NCI-H1694 (cell line): ENCODE measurements at regions not wholly inside any gene's neighbourhood (a gene's known extent, or its start where the extent isn't known, plus 50 kb on each side); places are given as distances from the start of the nearest gene placed in this dataset.
"Not testable (repeated sequence)": the region's sequence is repeated elsewhere in the genome, so short reads cannot be mapped to it uniquely, and the experiment has no call there.

Source experiments
- DNase-seq: peaks from one replicate; lab custom pipeline; 2025; lab: John Stamatoyannopoulos, UW

- DNase-seq, result no peak
These were observed 50.4 kb downstream of the KATNIP start for GRCh38 chr16:27600381-27600780.

DNA sequence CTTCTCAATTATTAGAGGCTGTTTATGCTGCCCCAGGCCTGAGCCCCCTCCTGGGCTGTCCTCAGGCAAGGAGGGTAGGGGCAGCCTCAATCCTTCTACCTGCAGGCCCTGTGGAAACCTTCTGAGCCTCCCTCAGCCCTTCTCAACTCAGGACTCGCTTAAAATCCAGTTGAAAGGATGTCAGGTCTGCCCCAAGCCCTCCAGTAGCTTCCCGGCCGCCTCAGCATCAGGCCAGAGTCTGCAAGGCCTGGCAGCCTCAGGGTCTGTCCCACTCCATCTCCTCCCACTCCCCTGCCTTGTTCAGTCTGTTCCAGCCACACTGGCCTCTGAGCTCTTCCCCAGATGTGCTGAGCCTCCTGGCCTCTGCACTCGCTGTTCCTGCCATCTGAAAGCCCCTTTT, 52.2 kb downstream of the KATNIP start:
- no peak for DNase-seq

DNA sequence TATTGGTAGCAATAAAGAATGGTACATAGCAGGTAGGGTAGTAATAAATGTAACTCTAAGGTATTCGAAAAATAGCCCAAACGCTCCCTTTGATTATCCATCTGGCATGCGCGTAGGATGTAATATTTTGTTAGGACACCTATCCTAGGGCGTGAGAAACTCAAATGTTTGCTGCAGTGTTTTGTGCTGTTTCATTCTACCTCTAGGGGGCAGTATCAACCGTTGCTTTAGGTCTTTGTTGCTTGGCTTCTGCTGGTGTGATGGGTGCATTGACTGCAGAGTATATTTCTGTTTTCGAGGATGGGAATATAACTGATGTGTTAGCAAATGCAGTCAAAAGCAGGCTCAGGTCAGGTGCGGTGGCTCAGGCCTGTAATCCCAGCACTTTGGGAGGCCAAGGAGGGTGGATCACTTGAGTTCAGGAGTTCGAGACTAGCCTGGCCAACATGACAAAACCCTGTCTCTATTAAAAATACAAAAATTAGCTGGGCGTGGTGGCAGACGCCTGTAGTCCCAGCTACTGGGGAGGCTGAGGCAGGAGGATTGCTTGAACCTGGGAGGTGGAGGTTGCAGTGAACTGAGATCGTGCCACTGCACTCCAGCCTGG, 55.7 kb downstream of the KATNIP start:
- peak; percentile 75 for DNase-seq

DNA sequence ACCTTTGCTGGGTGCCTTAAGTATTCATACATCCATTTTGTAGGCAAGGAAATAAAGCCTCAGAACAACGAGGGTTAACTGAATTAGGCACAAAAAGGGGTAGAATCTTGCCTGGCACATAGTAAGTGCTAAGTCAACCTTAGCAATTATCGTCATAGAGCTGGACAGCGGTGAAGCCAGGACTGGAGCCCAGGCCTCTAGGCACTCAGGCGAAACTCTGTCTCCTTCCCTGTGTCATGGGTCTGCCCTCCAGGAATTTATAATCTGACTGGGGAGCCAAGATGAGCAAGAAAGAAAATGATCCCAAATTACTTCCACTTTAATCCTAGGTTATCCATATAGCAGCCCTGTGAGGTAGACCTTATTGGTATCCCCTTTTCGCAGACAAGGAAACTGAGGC, 61.4 kb downstream of the KATNIP start:
- DNase-seq, result no peak

- DNase-seq, result no peak
These were observed 63.4 kb downstream of the KATNIP start for GRCh38 chr16:27613238-27613791.

- no peak for DNase-seq
These were observed 67.7 kb downstream of the KATNIP start for GRCh38 chr16:27617665-27618064.

GRCh38 chr16:27618165-27618564, 68.2 kb downstream of the KATNIP start:
- no peak for DNase-seq

DNA sequence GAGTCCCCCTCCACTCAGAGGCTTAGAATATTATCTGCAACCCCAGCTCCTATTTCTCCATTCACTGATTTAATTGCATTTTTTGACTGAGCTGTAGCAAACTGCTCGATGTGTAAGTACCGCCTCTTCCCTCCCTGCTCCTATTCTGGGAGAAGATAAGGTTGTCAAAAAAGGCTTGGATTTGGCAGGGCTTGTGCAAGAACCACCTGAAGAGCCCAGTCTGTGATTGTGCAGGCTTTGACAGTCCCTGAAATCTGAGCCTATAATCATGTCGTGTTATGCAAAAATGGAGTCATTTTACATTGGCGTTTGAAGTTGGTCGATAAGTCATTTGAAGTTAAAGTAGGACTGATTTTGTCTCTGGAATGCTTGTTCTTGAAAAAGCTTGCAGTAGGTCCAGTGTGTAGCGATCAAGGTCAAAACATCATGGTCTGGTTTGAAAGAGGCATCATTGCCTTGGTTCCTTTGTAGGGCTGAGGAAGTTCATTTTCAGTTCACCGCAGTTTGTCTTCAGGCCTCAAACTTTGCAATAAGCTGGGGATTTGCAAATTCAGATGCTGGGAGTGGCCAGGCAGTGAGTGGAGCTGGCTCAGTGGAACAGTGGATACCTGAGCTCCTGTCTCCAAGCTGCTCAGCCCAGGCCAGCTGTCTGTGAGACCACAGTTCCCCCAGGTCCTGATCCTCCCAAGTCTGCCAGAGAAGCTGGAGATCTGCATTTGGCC, 68.8 kb downstream of the KATNIP start:
- no peak for DNase-seq

DNA sequence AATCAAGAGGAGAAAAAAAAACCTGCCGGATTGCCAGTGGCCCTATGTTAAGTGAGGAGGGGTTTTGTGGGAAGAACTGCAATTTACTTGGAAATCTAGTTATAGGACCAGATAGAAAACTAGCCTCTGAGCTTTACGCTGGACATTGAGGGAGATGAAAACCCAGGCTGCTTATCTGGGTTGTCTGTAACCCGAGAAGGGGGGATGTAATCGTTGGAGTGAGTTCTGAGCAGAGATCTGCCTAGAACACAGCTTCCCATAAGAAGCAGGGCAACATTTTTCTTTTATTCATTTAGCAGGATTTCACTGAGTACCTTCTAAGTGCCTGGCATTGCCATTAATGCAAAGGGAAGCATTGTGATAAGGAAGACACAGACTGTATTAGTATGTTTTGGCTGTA, 70.6 kb downstream of the KATNIP start:
- DNase-seq, result no peak

GRCh38 chr16:27624154-27625049, 74.5 kb downstream of the KATNIP start:
- DNase-seq, result no peak

- DNase-seq, result no peak
These were observed 75.2 kb downstream of the KATNIP start for GRCh38 chr16:27625050-27625697.

DNA sequence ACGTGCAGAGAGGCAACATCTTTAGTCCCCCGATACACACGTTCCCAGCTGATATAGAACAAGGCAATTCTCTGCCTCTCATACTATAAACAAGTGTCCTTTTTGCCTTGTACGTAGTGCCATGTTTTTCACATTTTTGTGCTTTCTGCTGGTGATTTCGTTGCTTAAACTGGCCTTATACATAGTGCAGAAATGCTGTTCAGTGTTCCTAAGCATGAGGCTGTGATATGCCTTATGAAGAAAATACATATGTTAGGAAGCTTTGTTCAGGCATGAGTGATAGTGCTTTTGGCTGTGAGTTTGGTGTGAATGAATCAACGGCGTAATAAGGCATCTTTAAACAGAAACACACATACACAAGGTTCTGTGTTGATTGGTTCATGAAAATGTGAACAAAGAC, 77.2 kb downstream of the KATNIP start:
- DNase-seq, result no peak

DNA sequence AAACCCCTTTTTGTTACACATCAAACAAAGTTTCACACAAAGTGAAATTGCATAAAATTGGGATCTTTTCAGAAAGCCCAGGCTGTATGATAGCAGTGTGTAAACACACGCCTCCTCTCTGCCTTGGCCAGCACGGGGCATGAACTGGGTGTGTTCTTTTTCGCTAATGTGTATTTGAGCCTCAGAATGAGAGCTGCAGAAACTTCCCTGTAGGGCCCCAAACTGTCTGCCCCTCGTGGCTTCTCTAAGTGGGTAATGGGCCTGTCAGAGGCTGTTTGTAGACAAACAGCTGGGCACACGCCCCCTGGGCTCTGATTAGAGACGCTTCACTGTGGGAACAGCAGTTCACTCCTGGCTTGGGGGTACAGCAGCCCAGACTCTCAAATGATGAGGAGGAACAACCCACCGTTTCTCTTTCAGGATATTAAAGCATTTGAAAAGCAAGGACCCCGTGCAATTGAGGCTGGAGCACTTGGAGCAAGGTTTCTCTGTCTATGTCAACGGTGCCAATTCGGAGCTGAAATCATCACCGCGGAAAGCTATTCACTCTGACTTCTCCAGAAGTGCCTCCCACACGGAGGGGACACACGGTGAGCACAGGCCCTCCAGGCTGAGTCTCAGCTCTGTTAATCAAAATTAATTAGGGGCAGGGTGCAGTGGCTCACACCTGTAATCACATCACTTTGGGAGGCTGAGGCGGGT, 78.4 kb downstream of the KATNIP start:
- DNase-seq, result no peak

GRCh38 chr16:27628943-27629462, 79.1 kb downstream of the KATNIP start:
- not testable (repeated sequence) for DNase-seq

GRCh38 chr16:27632216-27632615, 82.3 kb downstream of the KATNIP start:
- DNase-seq, result no peak

GRCh38 chr16:27633221-27633620, 83.3 kb downstream of the KATNIP start:
- DNase-seq, result no peak

GRCh38 chr16:27633721-27634120, 83.8 kb downstream of the KATNIP start:
- no peak for DNase-seq

DNA sequence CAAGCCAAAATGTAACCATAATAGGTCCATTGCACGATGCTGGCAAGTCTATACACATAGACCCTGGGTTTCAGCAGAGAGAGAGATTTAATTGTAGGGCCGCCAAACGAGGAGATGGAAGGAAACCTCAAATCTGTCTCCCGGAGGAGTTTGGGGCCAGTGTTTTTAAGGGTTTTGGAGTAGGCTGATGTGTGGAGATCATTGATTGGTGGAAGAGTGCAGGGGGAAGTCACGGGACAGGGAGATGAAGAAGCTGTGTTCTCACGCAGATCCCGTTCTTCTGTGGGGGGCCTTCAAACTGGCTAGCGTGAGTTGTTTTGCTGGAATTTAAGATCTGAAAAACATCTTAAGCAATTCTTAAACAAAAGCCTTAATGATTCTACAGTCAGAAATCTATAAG, 84.8 kb downstream of the KATNIP start:
- DNase-seq, result no peak

DNA sequence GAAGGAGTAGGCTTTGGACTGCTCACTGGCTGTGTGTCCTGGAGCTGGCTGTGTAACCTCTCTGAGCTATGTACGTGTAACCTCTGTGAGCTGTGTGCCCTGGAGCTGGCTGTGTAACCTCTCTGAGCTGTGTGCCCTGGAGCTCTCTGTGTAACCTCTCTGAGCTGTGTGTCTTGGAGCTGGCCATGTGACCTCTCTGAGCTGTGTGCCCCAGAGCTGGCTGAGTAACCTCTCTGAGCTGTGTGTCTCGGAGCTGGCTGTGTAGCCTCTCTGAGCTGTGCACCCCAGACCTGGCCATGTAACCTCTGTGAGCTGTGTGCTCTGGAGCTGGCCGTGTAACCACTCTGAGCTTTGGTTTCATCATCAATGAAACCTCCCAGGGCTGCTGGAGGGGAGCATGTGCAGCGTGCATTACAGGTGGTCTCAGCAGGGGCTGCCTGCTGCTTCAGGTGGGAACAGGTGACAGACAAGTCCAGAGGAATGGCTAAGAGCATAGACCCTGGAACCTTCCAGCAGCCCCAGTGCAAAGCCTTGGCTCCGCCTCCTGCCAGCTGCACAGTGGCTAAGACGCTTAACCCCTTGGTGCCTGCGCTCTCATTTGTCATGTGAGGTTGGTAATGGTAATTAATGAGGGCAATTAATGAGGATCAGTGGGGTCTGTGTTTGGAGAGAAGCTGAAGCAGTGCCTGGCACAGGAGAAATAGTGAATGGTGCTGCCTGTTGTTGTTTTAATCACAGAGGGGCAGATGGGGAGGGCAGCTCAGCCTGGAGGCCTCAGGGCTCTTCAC, 86.7 kb downstream of the KATNIP start:
- DNase-seq, result no peak

DNA sequence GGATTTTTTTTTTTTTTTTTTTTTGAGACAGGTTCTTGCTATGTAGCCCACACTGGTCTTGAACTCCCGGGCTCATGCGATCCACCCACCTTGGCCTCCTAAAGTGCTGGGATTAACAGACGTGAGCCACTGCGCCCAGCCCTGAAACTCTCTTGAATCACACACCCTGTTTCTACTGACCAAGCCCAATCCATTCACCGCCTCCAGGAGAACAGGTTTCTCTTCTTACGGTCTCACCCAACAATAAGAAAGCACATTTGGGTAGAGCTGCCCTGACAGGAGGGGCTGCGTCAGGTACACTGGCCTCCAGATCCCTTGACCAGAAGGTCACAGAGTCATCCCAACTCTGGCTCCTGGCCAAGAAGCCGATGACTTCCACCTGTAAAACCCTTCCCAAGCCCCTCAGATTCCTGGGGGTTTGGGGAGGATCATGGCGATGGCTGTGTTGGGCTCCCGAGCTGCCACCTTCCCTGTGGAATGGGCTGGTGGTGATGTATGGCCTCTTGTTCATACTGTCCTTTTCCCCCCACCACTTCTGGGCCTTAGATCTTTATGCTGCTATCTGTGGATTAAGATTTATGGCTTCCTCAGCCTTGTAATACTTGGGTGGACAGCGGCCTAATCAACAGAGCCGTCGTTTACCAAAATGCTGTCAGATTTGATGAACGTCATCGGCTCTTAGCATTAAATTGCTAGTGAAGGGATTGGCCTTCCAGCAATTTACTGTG, 89.1 kb downstream of the KATNIP start:
- no peak for DNase-seq
